DMS153 treated with DMSO at 0.1 percent for 48 hours (cell line): ENCODE measurements at regions not wholly inside any gene's neighbourhood (a gene's known extent, or its start where the extent isn't known, plus 50 kb on each side); places are given as distances from the start of the nearest gene placed in this dataset.
"Not testable (repeated sequence)": the region's sequence is repeated elsewhere in the genome, so short reads cannot be mapped to it uniquely, and the experiment has no call there.

ENCODE experiments used
- DNase-seq: peaks from one replicate; lab custom pipeline; 2025; ENCODE audit not compliant: unreplicated experiment; lab: John Stamatoyannopoulos, UW

GRCh38 chr5:174504266-174504726 lies 220.1 kb upstream of the MSX2 start:
- no peak for DNase-seq

GRCh38 chr5:174505621-174506020 lies 218.8 kb upstream of the MSX2 start:
- DNase-seq: no peak

- DNase-seq: not testable (repeated sequence)
These were observed 213.5 kb upstream of the MSX2 start for GRCh38 chr5:174510782-174511453.

GRCh38 chr5:174511714-174512253 lies 212.6 kb upstream of the MSX2 start:
- DNase-seq: peak; percentile 33

- DNase-seq: no peak
These were observed 210.1 kb upstream of the MSX2 start for GRCh38 chr5:174514325-174514724.

- DNase-seq: peak; percentile 46
These were observed 209.4 kb upstream of the MSX2 start for GRCh38 chr5:174514983-174515394.

GRCh38 chr5:174516741-174517140 lies 207.6 kb upstream of the MSX2 start:
- no peak for DNase-seq

GRCh38 chr5:174518512-174518911 lies 205.9 kb upstream of the MSX2 start:
- DNase-seq: no peak

- no peak for DNase-seq
These were observed 203.7 kb upstream of the MSX2 start for GRCh38 chr5:174520420-174521396.

GRCh38 chr5:174521449-174521848 lies 202.9 kb upstream of the MSX2 start:
- no peak for DNase-seq

- no peak for DNase-seq
These were observed 201.7 kb upstream of the MSX2 start for GRCh38 chr5:174522480-174523260.

- no peak for DNase-seq
These were observed 200.9 kb upstream of the MSX2 start for GRCh38 chr5:174523311-174524071.

GRCh38 chr5:174524351-174524750 lies 200.0 kb upstream of the MSX2 start:
- no peak for DNase-seq

- DNase-seq: no peak
These were observed 198.2 kb upstream of the MSX2 start for GRCh38 chr5:174526177-174526576.

- DNase-seq: no peak
These were observed 196.4 kb upstream of the MSX2 start for GRCh38 chr5:174527916-174528540.

GRCh38 chr5:174528821-174529544 lies 195.4 kb upstream of the MSX2 start:
- DNase-seq: no peak

- no peak for DNase-seq
These were observed 194.3 kb upstream of the MSX2 start for GRCh38 chr5:174529925-174530681.

GRCh38 chr5:174531782-174532191 lies 192.6 kb upstream of the MSX2 start:
- DNase-seq: no peak
